ENCODE measurements at regions not wholly inside any gene's neighbourhood (a gene's known extent, or its start where the extent isn't known, plus 50 kb on each side); places are given as distances from the start of the nearest gene placed in this dataset.

DNA sequence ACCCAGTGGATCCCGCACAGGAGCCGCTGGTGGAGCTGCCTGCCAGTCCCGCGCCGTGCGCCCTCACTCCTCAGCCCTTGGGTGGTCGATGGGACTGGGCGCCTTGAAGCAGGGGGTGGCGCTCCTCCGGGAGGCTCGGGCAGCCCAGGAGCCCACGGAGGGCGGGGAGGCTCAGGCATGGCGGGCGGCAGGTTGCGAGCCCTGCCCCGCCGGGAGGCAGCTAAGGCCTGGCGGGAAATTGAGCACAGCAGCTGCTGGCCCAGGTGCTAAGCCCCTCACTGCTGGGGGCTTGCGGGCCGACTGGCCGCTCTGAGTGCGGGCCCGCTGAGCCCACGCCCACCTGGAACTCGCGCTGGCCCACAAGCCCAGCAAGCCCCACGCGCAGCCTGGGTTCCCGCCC, 127.1 kb upstream of the TMEM164 start:
- TF ChIP-seq CTCF (IDR thresholded peaks at IDR 0.05 in 4 of 5, conservative IDR thresholded peaks at IDR 0.05 in 1 of 5): no peak
- TF ChIP-seq POLR2A (IDR thresholded peaks at IDR 0.05): no peak
